WTC11 (cell line): ENCODE measurements at regions not wholly inside any gene's neighbourhood (a gene's known extent, or its start where the extent isn't known, plus 50 kb on each side); places are given as distances from the start of the nearest gene placed in this dataset.

Experiments
- ATAC-seq: fragments of 200-7000 bp; cut with Tn5 transposase; 2 replicates; pipeline ENCODE4 v1.10.0; 2021; ENCODE audit warnings: mild to moderate bottlenecking, moderate library complexity
- CTCF ChIA-PET: fragments of 300-600 bp; sonication (Branson Sonifier 250); formaldehyde crosslinking; loops from one replicate; lab custom pipeline; 2021; ENCODE audit warnings: antibody characterized with exemption; lab: Charles Lee
- POLR2A ChIA-PET: fragments of 350-600 bp; sonication (Branson Sonifier 250); formaldehyde crosslinking; loops from one replicate; lab custom pipeline; 2021; ENCODE audit warnings: antibody characterized with exemption; lab: Charles Lee
- DNase-seq: peaks from one replicate; pipeline ENCODE4 v3.0.0; 2021; ENCODE audit warnings: low spot score
- H3K27ac Mint-ChIP-seq: 2 replicates; pipeline ENCODE4 v1.8.0; 2021; ENCODE audit warnings: mixed read lengths
- H3K27me3 Mint-ChIP-seq: 2 replicates; pipeline ENCODE4 v1.8.0; 2021; ENCODE audit warnings: low read depth, mild to moderate bottlenecking, moderate library complexity, mixed read lengths
- H3K36me3 Mint-ChIP-seq: 2 replicates; pipeline ENCODE4 v1.8.0; 2021; ENCODE audit warnings: mixed read lengths
- H3K4me1 Mint-ChIP-seq: 2 replicates; pipeline ENCODE4 v1.8.0; 2022; ENCODE audit warnings: mixed read lengths
- H3K4me3 Mint-ChIP-seq: 2 replicates; pipeline ENCODE4 v1.8.0; 2021; ENCODE audit warnings: mild to moderate bottlenecking, moderate library complexity, mixed read lengths
- H3K9me3 Mint-ChIP-seq: 2 replicates; pipeline ENCODE4 v1.8.0; 2021; ENCODE audit warnings: mixed read lengths
- AR ChIP-seq: fragments of 250-450 bp; sonication (Bioruptor Pico); IDR thresholded peaks from 2 replicates; pipeline ENCODE4 v1.9.0; 2021; ENCODE audit warnings: mild to moderate bottlenecking
- CBFB ChIP-seq: sonication (generic); formaldehyde crosslinking; IDR thresholded peaks from 2 replicates; pipeline ENCODE4 v1.8.1; 2022; ENCODE audit warnings: mild to moderate bottlenecking, low read depth, missing genetic modification reagents
- CDX4 ChIP-seq: fragments of 250-450 bp; sonication (Bioruptor Pico); IDR thresholded peaks from 2 replicates; pipeline ENCODE4 v1.9.0; 2021; ENCODE audit warnings: moderate library complexity, mild to moderate bottlenecking, inconsistent platforms, borderline replicate concordance
- ELF4 ChIP-seq: sonication (generic); formaldehyde crosslinking; IDR thresholded peaks from 2 replicates; pipeline ENCODE4 v1.8.1; 2022; ENCODE audit warnings: low read depth, mild to moderate bottlenecking, moderate library complexity, missing genetic modification reagents
- ETV6 ChIP-seq: sonication (generic); formaldehyde crosslinking; IDR thresholded peaks from 2 replicates; pipeline ENCODE4 v1.8.1; 2022; ENCODE audit warnings: mild to moderate bottlenecking, missing genetic modification reagents
- FOXP1 ChIP-seq: sonication (generic); formaldehyde crosslinking; IDR thresholded peaks from 2 replicates; pipeline ENCODE4 v1.8.0; 2022; ENCODE audit warnings: missing genetic modification reagents, mild to moderate bottlenecking, moderate library complexity, borderline replicate concordance
- GRHL2 ChIP-seq: fragments of 250-450 bp; sonication (Bioruptor Pico); IDR thresholded peaks from 2 replicates; pipeline ENCODE4 v1.8.0; 2022; ENCODE audit warnings: mild to moderate bottlenecking, moderate library complexity; ENCODE audit not compliant: insufficient replicate concordance, severe bottlenecking
- GTF2I ChIP-seq: fragments of 250-450 bp; sonication (Bioruptor Pico); conservative IDR thresholded peaks from 2 replicates; pipeline ENCODE4 v1.4.0; 2021; ENCODE audit warnings: mild to moderate bottlenecking
- IRF2 ChIP-seq: sonication (generic); formaldehyde crosslinking; IDR thresholded peaks from 2 replicates; pipeline ENCODE4 v1.8.0; 2022; ENCODE audit warnings: low read depth, missing genetic modification reagents, borderline replicate concordance
- MYBL2 ChIP-seq: sonication (generic); formaldehyde crosslinking; IDR thresholded peaks from 2 replicates; pipeline ENCODE4 v1.8.1; 2023; ENCODE audit warnings: mild to moderate bottlenecking, moderate library complexity, missing genetic modification reagents
- OVOL2 ChIP-seq: fragments of 250-450 bp; sonication (Bioruptor Pico); IDR thresholded peaks from 2 replicates; pipeline ENCODE4 v1.9.0; 2021; ENCODE audit warnings: mild to moderate bottlenecking, borderline replicate concordance
- PRRX2 ChIP-seq: fragments of 250-450 bp; sonication (Bioruptor Pico); IDR thresholded peaks from 2 replicates; pipeline ENCODE4 v1.8.0; 2021; ENCODE audit warnings: mild to moderate bottlenecking
- SMAD4 ChIP-seq: sonication (generic); formaldehyde crosslinking; IDR thresholded peaks from 2 replicates; pipeline ENCODE4 v1.8.0; 2022; ENCODE audit warnings: mild to moderate bottlenecking, missing genetic modification reagents
- USF2 ChIP-seq: sonication (generic); formaldehyde crosslinking; IDR thresholded peaks from 2 replicates; pipeline ENCODE4 v1.8.1; 2023; ENCODE audit warnings: mild to moderate bottlenecking, missing genetic modification reagents, moderate library complexity
- ZBTB43 ChIP-seq: sonication (generic); formaldehyde crosslinking; IDR thresholded peaks from 2 replicates; pipeline ENCODE4 v1.8.1; 2023; ENCODE audit warnings: mild to moderate bottlenecking, missing genetic modification reagents
- ZMAT4 ChIP-seq: fragments of 250-450 bp; sonication (Bioruptor Pico); IDR thresholded peaks from 2 replicates; pipeline ENCODE4 v1.9.0; 2021; ENCODE audit warnings: mild to moderate bottlenecking
- ZNF263 ChIP-seq: sonication (generic); formaldehyde crosslinking; IDR thresholded peaks from 2 replicates; pipeline ENCODE4 v1.8.1; 2022; ENCODE audit warnings: low read depth, mild to moderate bottlenecking, moderate library complexity, missing genetic modification reagents
- ZNF396 ChIP-seq: fragments of 250-450 bp; sonication (Bioruptor Pico); IDR thresholded peaks from 2 replicates; pipeline ENCODE4 v1.8.0; 2021; ENCODE audit warnings: mild to moderate bottlenecking, moderate library complexity, borderline replicate concordance
- ZNF671 ChIP-seq: fragments of 250-450 bp; sonication (Bioruptor Pico); IDR thresholded peaks from 2 replicates; pipeline ENCODE4 v1.8.0; 2021; ENCODE audit warnings: mild to moderate bottlenecking

GRCh38 chr2:146741260-146741659 is 1103.6 kb upstream of the ACVR2A start (continued):
- TF ChIP-seq AR (CRISPR knock-in tag) = no peak
- no peak for TF ChIP-seq ZMAT4
- TF ChIP-seq ZNF263 (CRISPR knock-in tag) = no peak
- no peak for TF ChIP-seq IRF2 (CRISPR knock-in tag)
- no peak for TF ChIP-seq ELF4 (CRISPR knock-in tag)
- TF ChIP-seq PRRX2 = no peak
- TF ChIP-seq, all 79 proteins: peak for 0

- TF ChIP-seq GRHL2 (CRISPR knock-in tag) (no peak), ZNF671 (CRISPR knock-in tag) (no peak), ZBTB43 (CRISPR knock-in tag) (no peak), SMAD4 (CRISPR knock-in tag) (no peak), USF2 (CRISPR knock-in tag) (no peak), CBFB (CRISPR knock-in tag) (no peak), OVOL2 (CRISPR knock-in tag) (no peak), FOXP1 (CRISPR knock-in tag) (no peak), GTF2I (no peak), MYBL2 (no peak), ZNF396 (CRISPR knock-in tag) (no peak), ETV6 (CRISPR knock-in tag) (no peak), CDX4 (CRISPR knock-in tag) (no peak)
- TF ChIP-seq, all 79 proteins: peak for 0
- no peak for DNase-seq
- Mint-ChIP-seq H3K9me3 (no peaks in the 10 kb centered on the region), H3K4me1 (peaks cover 6% of the 10 kb centered on the region), H3K27me3 (no peaks in the 10 kb centered on the region), H3K4me3 (no peak overlapping the region), H3K36me3 (no peaks in the 10 kb centered on the region), H3K27ac (no peak overlapping the region)
- no peak for ATAC-seq
- ChIA-PET POLR2A (no interaction called here), CTCF (no interaction called here)
These were observed 1110.0 kb upstream of the ACVR2A start for GRCh38 chr2:146734821-146735190.
